ENCODE measurements at regions not wholly inside any gene's neighbourhood (a gene's known extent, or its start where the extent isn't known, plus 50 kb on each side); places are given as distances from the start of the nearest gene placed in this dataset.

GRCh38 chr5:52481851-52482250, 305.9 kb upstream of the ITGA1 start:
- Histone ChIP-seq H4K20me1 (ENCODE audit: insufficient read depth) (no peaks in the 10 kb centered on the region), H2AFZ (ENCODE audit: low read depth, low read length) (no peak overlapping the region), H3K27me3 (ENCODE audit: insufficient read depth, low read depth, low read length) (no peaks in the 10 kb centered on the region), H3K9me3 (ENCODE audit: low read length) (no peaks in the 10 kb centered on the region), H3K79me2 (replicated peaks; ENCODE audit: insufficient read depth, low read length) (no peaks in the 10 kb centered on the region), H3K4me2 (ENCODE audit: low read length) (no peak overlapping the region), H3K9me2 (ENCODE audit: insufficient read depth, low read length) (no peaks in the 10 kb centered on the region), H3K4me3 (ENCODE audit: low read length) (no peak overlapping the region), H3F3A (ENCODE audit: insufficient read depth, low read length, poor library complexity, severe bottlenecking) (no peaks in the 10 kb centered on the region), H3K27ac (ENCODE audit: low read length) (no peak overlapping the region), H3K9ac (ENCODE audit: low read length) (no peak overlapping the region), H3K36me3 (ENCODE audit: insufficient read depth, low read length) (no peaks in the 10 kb centered on the region)
- TF ChIP-seq EP300 (conservative IDR thresholded peaks at IDR 0.05; ENCODE audit: poor library complexity, severe bottlenecking) (peak; percentile 55), POLR2AphosphoS5 (IDR thresholded peaks at IDR 0.05) (peak; percentile 45), RAD21 (conservative IDR thresholded peaks at IDR 0.05) (no peak), REST (IDR thresholded peaks at IDR 0.05; ENCODE audit: borderline replicate concordance) (no peak), CTCF (IDR thresholded peaks at IDR 0.05; ENCODE audit: poor library complexity, severe bottlenecking) (no peak), SMC3 (conservative IDR thresholded peaks at IDR 0.05; ENCODE audit: poor library complexity) (no peak)

- no peak overlapping the region for H3K4me2 ChIP-seq (ENCODE audit: low read length)
- no peaks in the 10 kb centered on the region for H3K36me3 ChIP-seq (ENCODE audit: insufficient read depth, low read length)
- H3K27ac ChIP-seq (ENCODE audit: low read length) = no peak overlapping the region
- H3K9ac ChIP-seq (ENCODE audit: low read length) = no peak overlapping the region
- no peaks in the 10 kb centered on the region for H3F3A ChIP-seq (ENCODE audit: insufficient read depth, low read length, poor library complexity, severe bottlenecking)
- H4K20me1 ChIP-seq (ENCODE audit: insufficient read depth) = no peaks in the 10 kb centered on the region
- no peaks in the 10 kb centered on the region for H3K27me3 ChIP-seq (ENCODE audit: insufficient read depth, low read depth, low read length)
- no peak for TF ChIP-seq RAD21 (conservative IDR thresholded peaks at IDR 0.05)
- TF ChIP-seq REST (IDR thresholded peaks at IDR 0.05; ENCODE audit: borderline replicate concordance) = no peak
- no peak for TF ChIP-seq EP300 (conservative IDR thresholded peaks at IDR 0.05; ENCODE audit: poor library complexity, severe bottlenecking)
- no peak for TF ChIP-seq CTCF (IDR thresholded peaks at IDR 0.05; ENCODE audit: poor library complexity, severe bottlenecking)
- no peak for TF ChIP-seq TAF1 (IDR thresholded peaks at IDR 0.05; ENCODE audit: low read depth)
- TF ChIP-seq EZH2 (IDR thresholded peaks at IDR 0.05; ENCODE audit: borderline replicate concordance, insufficient read depth, low read length, poor library complexity, severe bottlenecking) = no peak
- TF ChIP-seq MXI1 (conservative IDR thresholded peaks at IDR 0.05; ENCODE audit: poor library complexity, severe bottlenecking) = no peak
- TF ChIP-seq POLR2AphosphoS5 (IDR thresholded peaks at IDR 0.05) = no peak
- no peak for TF ChIP-seq SMC3 (conservative IDR thresholded peaks at IDR 0.05; ENCODE audit: poor library complexity)
- H2AFZ ChIP-seq (ENCODE audit: low read depth, low read length) = no peak overlapping the region
- H3K9me2 ChIP-seq (ENCODE audit: insufficient read depth, low read length) = no peaks in the 10 kb centered on the region
- H3K9me3 ChIP-seq (ENCODE audit: low read length) = no peaks in the 10 kb centered on the region
- H3K79me2 ChIP-seq (replicated peaks; ENCODE audit: insufficient read depth, low read length) = no peaks in the 10 kb centered on the region
- no peak overlapping the region for H3K4me3 ChIP-seq (ENCODE audit: low read length)
Observed at GRCh38 chr5:52491071-52491787, 296.5 kb upstream of the ITGA1 start.
